RWPE1 (cell line): ENCODE measurements at regions not wholly inside any gene's neighbourhood (a gene's known extent, or its start where the extent isn't known, plus 50 kb on each side); places are given as distances from the start of the nearest gene placed in this dataset.

Experiments used
- CTCF ChIA-PET: fragments of 350-600 bp; sonication (Branson Sonifier 250); formaldehyde crosslinking; extraction: SDS; loops from one replicate; lab custom pipeline; 2021; lab: Yijun Ruan, JAX
- POLR2A ChIA-PET: fragments of 400-600 bp; formaldehyde crosslinking; extraction: SDS; loops from one replicate; lab custom pipeline; 2020; ENCODE audit warnings: antibody characterized with exemption; ENCODE audit not compliant: low non-redundant PET; lab: Yijun Ruan, JAX
- DNase-seq: peaks from one replicate; pipeline ENCODE4 v3.0.0; 2012; ENCODE audit warnings: low spot score
- H3K27ac ChIP-seq: fragments of 450-650 bp; 2 replicates; pipeline ENCODE4 v1.5.1; 2017
- CTCF ChIP-seq: fragments of 450-650 bp; conservative IDR thresholded peaks from 2 replicates; pipeline ENCODE4 v1.5.1; 2017; ENCODE audit warnings: low read depth, mild to moderate bottlenecking

GRCh38 chr5:135085133-135085935 is 51.3 kb upstream of the PITX1 start:
- ChIA-PET POLR2A (interaction anchor here (0.6 to 0.7 kb wide), 2 partner anchors 128 to 363 kb away, joined by 3 to 13 read pairs; no protein-coding TSS in a partner anchor), CTCF (interaction anchor here (0.6 kb wide), 1 partner anchor 106 kb away, joined by 7 read pairs; no protein-coding TSS in a partner anchor)

More at GRCh38 chr5:135085133-135085935, 51.3 kb upstream of the PITX1 start:
- no peak for TF ChIP-seq CTCF
- DNase-seq = peak; percentile 84
- H3K27ac ChIP-seq = peak overlapping the region; percentile 68
